Middle frontal gyrus (tissue), 1 donor: ENCODE measurements at regions not wholly inside any gene's neighbourhood (a gene's known extent, or its start where the extent isn't known, plus 50 kb on each side); places are given as distances from the start of the nearest gene placed in this dataset.
"Not testable (repeated sequence)": the region's sequence is repeated elsewhere in the genome, so short reads cannot be mapped to it uniquely, and the experiment has no call there.

Experiments
- DNase-seq: peaks from one replicate; pipeline ENCODE4 v3.0.0-alpha.2; 2015; ENCODE audit warnings: low spot score; ENCODE audit errors: extremely low spot score

DNA sequence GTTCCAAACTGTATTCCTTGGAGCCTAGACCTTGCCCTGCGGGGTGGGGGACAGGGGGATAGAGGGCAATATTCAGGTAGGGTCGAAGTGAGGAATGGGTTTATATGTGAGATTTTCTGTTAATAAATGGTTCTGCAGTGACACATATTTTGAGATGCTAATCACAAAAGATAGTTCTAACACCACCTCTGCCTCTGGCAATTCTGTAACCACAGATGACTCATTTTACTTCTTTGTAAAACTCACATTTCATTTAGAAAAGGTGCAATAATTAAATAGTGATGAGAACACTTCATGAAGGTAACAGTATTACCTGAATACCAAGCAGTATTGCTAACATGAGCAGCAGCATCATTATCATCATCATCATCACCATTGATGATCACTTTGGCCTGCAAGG, 306.6 kb downstream of the SUCLG1 start:
- no peak for DNase-seq

- no peak for DNase-seq
Measured at GRCh38 chr2:84144345-84144744, 314.7 kb downstream of the SUCLG1 start.

GRCh38 chr2:84137034-84137433, 322.0 kb downstream of the SUCLG1 start:
- no peak for DNase-seq

DNA sequence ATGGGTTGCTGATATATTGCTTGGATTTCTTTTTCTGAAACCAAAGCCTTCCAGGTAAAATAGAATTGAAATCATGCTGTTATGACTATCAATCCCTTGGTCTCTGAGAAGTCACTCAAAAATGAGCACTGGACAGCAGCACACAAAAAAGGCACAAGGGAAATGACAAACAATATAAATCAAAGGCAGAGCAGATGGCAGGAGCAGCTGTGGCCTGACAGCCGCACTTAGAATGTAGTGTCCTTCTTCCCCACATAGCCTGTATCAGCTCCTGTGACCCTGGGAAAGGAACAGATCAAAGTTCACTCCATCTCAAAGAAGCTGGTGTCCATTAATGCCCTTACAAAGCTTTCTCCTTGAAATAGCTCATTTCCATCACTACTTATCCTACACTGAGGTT, 326.7 kb downstream of the SUCLG1 start:
- DNase-seq, result no peak

- no peak for DNase-seq
Measured at GRCh38 chr2:84131278-84131830, 327.7 kb downstream of the SUCLG1 start.

- DNase-seq, result no peak
Measured at GRCh38 chr2:84129018-84129417, 330.1 kb downstream of the SUCLG1 start.

GRCh38 chr2:84127812-84128211, 331.3 kb downstream of the SUCLG1 start:
- not testable (repeated sequence) for DNase-seq

- DNase-seq, result no peak
Measured at GRCh38 chr2:84126530-84126929, 332.6 kb downstream of the SUCLG1 start.

DNA sequence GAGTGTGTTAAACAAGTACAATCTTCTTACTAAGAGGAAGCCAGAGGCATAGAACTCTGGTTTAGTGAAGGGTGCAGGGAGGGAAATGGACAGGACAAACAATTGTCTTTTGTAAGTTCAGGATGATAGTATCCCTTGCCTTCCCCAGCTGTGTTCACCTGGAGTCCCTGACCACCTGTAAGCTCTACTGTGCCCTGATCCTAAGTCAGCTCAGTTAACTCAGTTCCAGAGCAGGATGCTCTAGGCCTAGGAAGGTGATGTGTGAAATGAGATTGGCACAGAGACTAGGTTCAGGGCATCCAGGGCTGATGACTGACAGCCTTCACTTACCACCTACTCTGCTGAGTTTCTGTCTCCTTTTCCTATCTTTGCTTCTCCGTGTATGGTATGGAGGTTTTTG, 333.0 kb downstream of the SUCLG1 start:
- DNase-seq, result no peak

DNA sequence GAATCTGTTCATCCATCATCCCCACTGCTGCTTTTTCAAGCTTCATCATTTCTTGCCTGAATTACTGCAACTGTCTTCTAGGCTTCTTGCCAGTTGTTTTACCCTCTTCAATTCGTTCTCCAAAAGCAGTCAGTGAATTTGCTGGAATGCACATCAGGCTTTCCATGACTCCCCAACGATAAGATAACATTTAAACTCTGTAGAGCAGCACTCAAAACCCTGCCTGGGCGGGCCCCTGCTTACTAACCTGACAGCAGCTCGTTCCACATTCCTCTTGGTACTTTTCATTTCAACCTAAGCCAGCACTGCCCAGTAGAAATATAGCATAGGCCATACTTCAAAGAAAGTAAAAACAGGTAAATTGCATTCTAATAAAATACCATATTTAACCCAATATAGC, 342.9 kb downstream of the SUCLG1 start:
- DNase-seq, result no peak

- DNase-seq, result no peak
Measured at GRCh38 chr2:84115173-84115857, 343.8 kb downstream of the SUCLG1 start.

GRCh38 chr2:84103816-84104527, 355.1 kb downstream of the SUCLG1 start:
- not testable (repeated sequence) for DNase-seq

DNA sequence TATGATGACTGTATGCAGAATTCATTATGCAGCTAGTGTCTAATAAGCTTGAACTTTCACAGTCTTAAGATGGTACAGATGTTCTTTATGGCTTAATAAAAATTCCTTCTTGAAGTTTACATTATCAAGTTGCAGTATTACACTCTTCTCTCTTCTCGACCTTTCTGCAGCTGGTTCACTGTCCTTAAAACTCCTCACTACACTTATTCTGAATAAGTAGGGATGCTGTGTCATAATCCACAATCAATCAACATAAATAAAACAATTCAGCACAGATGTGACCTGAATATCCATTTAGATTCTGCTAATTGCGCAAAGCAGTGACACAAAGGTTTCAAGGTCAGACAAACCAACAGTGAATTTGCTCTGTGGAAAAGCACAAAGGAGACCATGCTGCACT, 356.8 kb downstream of the SUCLG1 start:
- DNase-seq, result no peak

DNA sequence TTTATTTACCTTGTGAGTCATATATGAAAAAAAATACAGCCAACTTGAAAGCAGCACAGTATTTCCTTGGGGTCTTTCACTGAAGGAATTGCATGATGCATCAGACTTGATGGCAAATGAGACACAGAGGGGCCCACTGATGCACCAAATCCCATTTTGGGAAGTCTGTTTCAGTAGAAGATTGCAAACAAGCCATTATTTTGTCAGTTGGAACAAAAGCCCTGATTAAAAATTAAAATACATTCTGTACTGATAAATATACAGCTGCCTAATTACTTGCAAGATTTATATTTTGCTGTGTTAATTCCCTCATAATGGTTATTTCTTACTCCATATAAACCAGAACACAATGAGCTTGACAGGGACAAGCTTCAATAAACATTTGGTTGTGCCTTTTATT, 370.4 kb downstream of the SUCLG1 start:
- no peak for DNase-seq

DNA sequence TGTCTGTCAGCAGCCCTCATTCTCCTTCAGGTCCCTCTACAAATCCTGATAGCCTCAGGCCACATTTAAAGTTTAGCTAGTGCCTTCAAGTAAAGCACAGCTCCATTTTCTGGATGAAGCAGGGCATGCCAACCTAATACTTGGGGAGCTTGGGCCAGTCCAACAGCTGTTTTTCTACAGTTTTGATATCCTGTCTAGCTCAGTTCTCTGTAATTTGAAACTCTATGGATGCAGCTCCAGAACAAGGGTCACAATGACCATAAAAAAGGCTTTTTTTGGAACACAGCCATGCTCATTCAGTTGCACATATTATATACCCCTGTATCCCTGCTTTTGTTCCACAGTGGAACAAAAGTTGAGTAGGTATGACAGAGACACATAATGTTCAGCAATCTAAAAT, 373.5 kb downstream of the SUCLG1 start:
- no peak for DNase-seq

DNA sequence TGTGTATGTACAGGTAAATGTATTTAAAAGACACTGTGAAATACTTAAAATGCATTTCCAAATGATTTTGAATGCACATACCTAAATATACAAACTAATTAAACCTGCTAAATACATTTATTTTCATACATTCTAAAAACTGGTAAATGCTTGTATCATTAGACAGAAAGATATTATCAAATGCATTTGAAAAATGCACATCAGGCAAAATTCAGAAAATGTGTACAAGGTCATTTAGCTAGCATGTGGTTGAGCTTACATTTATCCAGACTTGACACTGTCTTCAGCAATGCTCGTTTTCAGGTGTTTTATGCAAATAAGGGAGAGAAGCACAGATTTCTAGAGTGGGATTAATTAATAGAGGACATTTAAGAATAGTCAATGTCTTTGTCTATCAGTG, 374.2 kb downstream of the SUCLG1 start:
- no peak for DNase-seq

DNA sequence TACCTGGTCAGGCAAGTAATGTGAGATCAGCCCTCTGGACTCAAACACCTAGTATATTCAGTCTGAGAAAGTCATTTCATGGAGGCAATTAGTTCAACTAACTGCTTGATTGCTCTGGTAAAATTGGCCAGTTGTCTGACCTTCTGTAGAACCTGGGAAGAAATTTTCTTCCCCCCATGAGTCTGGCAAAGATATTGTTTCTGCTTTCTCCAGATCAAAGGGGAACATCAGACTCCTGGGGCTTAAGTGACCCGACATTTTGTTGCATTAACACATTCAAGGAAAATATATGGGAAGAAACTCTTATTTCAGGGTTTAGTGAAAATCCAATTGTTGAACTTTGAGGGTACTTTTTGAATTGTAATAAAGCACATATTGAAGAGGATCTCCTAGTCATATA, 375.1 kb downstream of the SUCLG1 start:
- DNase-seq, result no peak

- DNase-seq, result no peak
Measured at GRCh38 chr2:84078471-84078870, 380.6 kb downstream of the SUCLG1 start.

- DNase-seq, result no peak
Measured at GRCh38 chr2:84077496-84077895, 381.6 kb downstream of the SUCLG1 start.

DNA sequence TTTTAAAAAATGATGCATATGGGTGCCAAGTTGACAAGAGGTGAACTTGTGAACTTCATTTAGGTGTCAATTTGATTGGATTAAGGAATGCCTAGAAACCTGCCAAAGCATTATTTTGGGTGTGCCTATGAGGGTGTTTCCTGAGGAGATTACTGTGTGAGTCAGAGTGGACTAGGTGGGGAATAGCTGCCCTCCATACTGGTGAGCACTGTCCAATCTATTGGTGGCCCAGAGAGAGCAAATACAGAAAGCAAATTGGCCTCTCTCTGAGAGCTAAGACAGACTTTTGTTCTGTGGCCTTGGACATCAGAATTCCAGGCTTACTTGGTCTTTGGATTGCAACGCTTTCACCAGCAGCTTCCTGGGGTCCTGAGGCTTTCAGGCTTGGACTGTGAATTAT, 388.0 kb downstream of the SUCLG1 start:
- DNase-seq, result no peak

DNA sequence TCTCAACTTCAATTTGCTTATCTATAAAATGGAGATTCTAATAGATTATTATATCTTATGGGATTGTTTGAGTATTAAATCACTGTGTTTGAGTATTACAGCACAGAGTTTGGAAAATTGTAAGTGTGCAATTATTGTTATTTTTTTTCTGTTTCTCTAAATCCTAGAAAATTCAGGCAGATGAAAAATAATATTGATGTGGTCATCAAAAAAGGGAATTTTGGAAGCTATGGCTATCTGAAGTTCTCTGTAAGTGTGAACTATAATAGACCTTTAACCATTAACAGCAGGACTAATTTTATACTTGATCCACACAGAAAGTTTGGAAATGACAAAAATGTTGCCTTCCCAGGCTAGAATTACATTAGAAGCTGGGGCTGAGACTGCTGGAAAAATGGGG, 393.2 kb downstream of the SUCLG1 start:
- DNase-seq, result no peak

- no peak for DNase-seq
Measured at GRCh38 chr2:84057917-84058560, 401.0 kb downstream of the SUCLG1 start.
